GM11168 (cell line): ENCODE measurements at regions not wholly inside any gene's neighbourhood (a gene's known extent, or its start where the extent isn't known, plus 50 kb on each side); places are given as distances from the start of the nearest gene placed in this dataset.

Experiments used
- in situ Hi-C: fragments of 300-500 bp; cut with MboI; formaldehyde crosslinking; loops from one replicate; pipeline ENCODE4 v1.12.0; 2022; ENCODE audit warnings: low sequenced_read_pairs; ENCODE audit not compliant: unreplicated experiment

- in situ Hi-C loops, result no loop called here
Measured at GRCh38 chr13:90201202-90201601, 1146.3 kb upstream of the MIR17HG start.

GRCh38 chr13:90201676-90202460 is 1145.6 kb upstream of the MIR17HG start:
- in situ Hi-C loops, result no loop called here

- in situ Hi-C loops, result no loop called here
Measured at GRCh38 chr13:90205081-90205480, 1142.4 kb upstream of the MIR17HG start.

GRCh38 chr13:90205911-90206310 is 1141.6 kb upstream of the MIR17HG start:
- in situ Hi-C loops, result no loop called here

GRCh38 chr13:90217275-90217674 is 1130.2 kb upstream of the MIR17HG start:
- in situ Hi-C loops, result no loop called here

- in situ Hi-C loops, result no loop called here
Measured at GRCh38 chr13:90222758-90223157, 1124.7 kb upstream of the MIR17HG start.

GRCh38 chr13:90230311-90230710 is 1117.2 kb upstream of the MIR17HG start:
- in situ Hi-C loops, result no loop called here

- in situ Hi-C loops, result no loop called here
Measured at GRCh38 chr13:90232291-90232690, 1115.2 kb upstream of the MIR17HG start.

- in situ Hi-C loops, result no loop called here
Measured at GRCh38 chr13:90233933-90234672, 1113.4 kb upstream of the MIR17HG start.

GRCh38 chr13:90237852-90238251 is 1109.6 kb upstream of the MIR17HG start:
- in situ Hi-C loops, result no loop called here

- in situ Hi-C loops, result no loop called here
Measured at GRCh38 chr13:90238413-90238812, 1109.1 kb upstream of the MIR17HG start.

GRCh38 chr13:90239130-90239529 is 1108.4 kb upstream of the MIR17HG start:
- in situ Hi-C loops, result no loop called here

- in situ Hi-C loops, result no loop called here
Measured at GRCh38 chr13:90246005-90246404, 1101.5 kb upstream of the MIR17HG start.

GRCh38 chr13:90246687-90247345 is 1100.7 kb upstream of the MIR17HG start:
- in situ Hi-C loops, result no loop called here

GRCh38 chr13:90253806-90254205 is 1093.7 kb upstream of the MIR17HG start:
- in situ Hi-C loops, result no loop called here

- in situ Hi-C loops, result no loop called here
Measured at GRCh38 chr13:90254437-90254836, 1093.0 kb upstream of the MIR17HG start.

- in situ Hi-C loops, result no loop called here
Measured at GRCh38 chr13:90256746-90257145, 1090.7 kb upstream of the MIR17HG start.

GRCh38 chr13:90258129-90258528 is 1089.4 kb upstream of the MIR17HG start:
- in situ Hi-C loops, result no loop called here

GRCh38 chr13:90261343-90261742 is 1086.1 kb upstream of the MIR17HG start:
- in situ Hi-C loops, result no loop called here

GRCh38 chr13:90270226-90270625 is 1077.3 kb upstream of the MIR17HG start:
- in situ Hi-C loops, result no loop called here

GRCh38 chr13:90272356-90272755 is 1075.1 kb upstream of the MIR17HG start:
- in situ Hi-C loops, result no loop called here
